Motor neuron (in vitro differentiated cells): ENCODE measurements at regions not wholly inside any gene's neighbourhood (a gene's known extent, or its start where the extent isn't known, plus 50 kb on each side); places are given as distances from the start of the nearest gene placed in this dataset.
A peak's percentile ranks its signal among the peaks of the same experiment; 100 is the strongest.
"Not testable (repeated sequence)": the region's sequence is repeated elsewhere in the genome, so short reads cannot be mapped to it uniquely, and the experiment has no call there.

ENCODE experiments used
- ATAC-seq, 8 experiments: fragments of 200-7000 bp; cut with Tn5 transposase; replicated peaks in 6 of 8; 2 replicates each; pipeline ENCODE4 v1.8.0; 2021; ENCODE audit warnings: mild to moderate bottlenecking in 8 of 8, moderate library complexity in 8 of 8
- H3K27ac ChIP-seq, 2 donors: fragments of 250-450 bp; sonication (Bioruptor Pico); 2 replicates each; pipeline ENCODE4 v1.9.0; 2021; ENCODE audit warnings: antibody characterized with exemption in 2 of 2, mild to moderate bottlenecking in 2 of 2, moderate library complexity in 1 of 2
- H3K4me1 ChIP-seq, 2 donors: fragments of 250-450 bp; sonication (Bioruptor Pico); replicated peaks in 1 of 2; 2 replicates each; pipeline ENCODE4 v1.6.1; 2021; ENCODE audit warnings: antibody characterized with exemption in 2 of 2, mild to moderate bottlenecking in 2 of 2, moderate library complexity in 1 of 2
- H3K4me3 ChIP-seq, 5 donors: fragments of 250-450 bp; sonication (Bioruptor Pico); 2 replicates each; pipeline ENCODE4 v1.9.0; 2021; ENCODE audit warnings: antibody characterized with exemption in 5 of 5, mild to moderate bottlenecking in 5 of 5, moderate library complexity in 4 of 5
- WGBS, 10 experiments: fragments of 450-650 bp; shearing (Covaris generic); methylation state at CpG; one replicate each; pipeline ENCODE4 v1.0.0; 2022; 5-methylcytosine and 5-hydroxymethylcytosine counted together
- in situ Hi-C, 9 experiments: fragments of 400-800 bp; cut with MboI; loops; one replicate each; pipeline ENCODE4 v1.15.0; 2021; ENCODE audit warnings: low sequenced_read_pairs in 9 of 9, low pct_unique_long_range_greater_than_20kb in 2 of 9; ENCODE audit not compliant: unreplicated experiment in 9 of 9

DNA sequence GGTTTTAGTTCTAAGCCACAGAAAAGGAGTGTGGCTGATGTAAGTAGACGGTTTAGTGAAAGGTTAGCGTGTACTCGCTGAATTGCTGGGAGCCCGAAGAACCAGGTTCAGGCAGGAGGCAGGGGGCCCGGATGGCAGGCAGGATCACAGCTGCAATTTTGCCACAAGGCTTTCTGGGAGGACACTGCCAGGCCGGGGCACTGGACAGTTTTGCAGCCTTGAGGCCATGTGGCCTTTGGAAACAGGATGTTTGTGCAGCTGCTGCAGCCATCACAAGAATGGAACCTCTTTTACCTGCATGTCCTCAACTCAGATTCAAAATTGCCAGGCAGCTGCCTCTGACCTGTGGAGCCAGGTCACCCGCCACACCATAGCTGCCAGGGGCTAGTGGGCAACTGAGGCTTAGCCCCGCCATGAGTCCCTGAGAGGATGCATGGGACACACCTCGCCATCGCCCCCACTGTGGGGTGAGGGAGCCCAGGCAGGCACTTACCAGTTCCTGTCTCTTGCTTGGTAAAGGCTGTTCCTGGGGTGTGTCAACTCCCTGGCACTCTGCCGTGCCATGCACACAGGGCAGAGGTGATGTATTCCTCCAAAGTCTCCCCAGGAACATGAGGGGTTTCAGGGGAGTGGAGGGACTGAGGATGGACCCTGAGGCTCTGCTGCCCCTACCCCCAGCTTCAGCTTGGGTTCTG is 188.6 kb downstream of the RPS24 start:
- in situ Hi-C loops: loop anchor here in 1 of 9 experiments (25.0 kb wide), 1 partner anchor 965 kb away; no protein-coding TSS in a partner anchor
- Histone ChIP-seq H3K4me3 (no peak overlapping the region), H3K27ac (no peak overlapping the region), H3K4me1 (peaks cover 22 to 23% of the 10 kb centered on the region in 2 donors)
- 84 to 100% (median 92%) methylated on average over 1 to 7 of the region's 11 CpGs; no CpG with 5 or more reads in 2 of the 10 experiments for WGBS, 10 experiments
- no peak for ATAC-seq

DNA sequence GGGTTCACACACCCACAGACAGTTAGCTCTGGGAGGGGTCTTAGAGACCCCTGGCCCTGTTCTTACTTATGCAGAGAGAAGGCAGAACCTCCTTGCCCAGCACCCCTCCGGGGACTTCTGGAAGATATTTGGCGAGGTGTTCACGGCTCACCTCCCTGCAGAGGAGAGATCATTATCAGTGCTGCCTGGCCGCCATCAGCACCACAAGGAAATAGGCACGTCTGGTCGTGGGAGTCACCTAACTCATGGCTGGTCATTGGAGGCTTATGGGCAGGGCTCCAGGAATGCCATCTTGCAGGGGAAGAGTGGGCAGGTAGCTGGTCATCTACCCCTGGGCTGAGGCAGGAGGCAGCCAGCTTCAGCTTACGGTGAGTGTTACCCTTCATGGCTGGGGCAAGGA is 189.4 kb downstream of the RPS24 start:
- in situ Hi-C loops: loop anchor here in 1 of 9 experiments (25.0 kb wide), 1 partner anchor 964 kb away; no protein-coding TSS in a partner anchor
- no peak overlapping the region for H3K27ac ChIP-seq
- WGBS, 10 experiments: 90% methylated on average over 3 of the region's 7 CpGs; no CpG with 5 or more reads in 9 of the 10 experiments
- H3K4me3 ChIP-seq: no peak overlapping the region
- H3K4me1 ChIP-seq: peaks cover 14% of the 10 kb centered on the region in 2 donors
- no peak for ATAC-seq

DNA sequence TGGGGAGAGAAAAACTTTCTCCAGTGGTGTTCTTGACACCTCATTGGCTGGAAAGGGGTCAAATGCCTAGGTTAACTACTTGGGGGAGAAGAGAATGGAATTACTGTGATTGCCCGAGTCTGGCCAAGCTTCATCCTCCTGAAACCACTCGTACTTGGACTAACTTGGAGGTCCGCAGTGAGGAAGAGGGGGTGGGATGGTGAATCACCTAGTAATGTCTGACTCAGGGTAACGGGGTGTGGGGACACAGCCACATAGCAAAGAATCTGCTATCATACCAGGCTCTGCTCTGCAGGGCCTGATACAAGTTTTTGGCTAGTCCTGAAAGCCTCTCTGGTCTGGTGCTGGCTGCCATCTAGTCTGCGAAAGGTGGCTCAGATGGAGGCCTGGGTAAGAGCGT is 190.9 kb downstream of the RPS24 start:
- in situ Hi-C loops: loop anchor here in 1 of 9 experiments (25.0 kb wide), 1 partner anchor 963 kb away; no protein-coding TSS in a partner anchor
- H3K27ac ChIP-seq: no peak overlapping the region
- ATAC-seq: no peak
- WGBS, 10 experiments: 14 to 100% (median 79%) methylated on average over 1 to 4 of the region's 6 CpGs; no CpG with 5 or more reads in 4 of the 10 experiments
- no peak overlapping the region for H3K4me3 ChIP-seq
- peaks cover 0 to 14% of the 10 kb centered on the region in 2 donors for H3K4me1 ChIP-seq

DNA sequence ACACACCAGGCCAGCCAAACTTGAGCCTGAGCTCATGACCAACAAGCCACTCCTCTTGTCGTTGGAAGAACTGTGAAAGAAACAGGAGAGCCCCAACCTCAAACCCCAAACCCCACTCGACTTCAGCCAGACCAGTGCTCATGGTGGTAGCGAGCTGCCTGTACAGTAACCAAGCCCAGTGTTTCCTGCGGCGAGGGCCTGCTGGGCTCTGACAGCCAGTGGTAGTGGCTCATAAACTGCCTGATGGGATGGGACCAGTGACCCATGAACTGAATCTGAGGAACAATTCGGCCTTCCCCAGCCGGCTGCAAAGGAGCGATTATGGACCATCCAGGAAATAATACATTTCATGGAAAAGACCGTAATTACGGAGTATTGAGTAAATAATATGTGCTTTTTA is 191.9 kb downstream of the RPS24 start:
- in situ Hi-C loops: no loop called here
- H3K27ac ChIP-seq: no peak overlapping the region
- ATAC-seq: no peak
- WGBS, 10 experiments: 40 to 100% (median 89%) methylated on average over 1 to 9 of the region's 10 CpGs
- no peak overlapping the region for H3K4me3 ChIP-seq
- H3K4me1 ChIP-seq: peaks cover 0 to 15% of the 10 kb centered on the region in 2 donors

DNA sequence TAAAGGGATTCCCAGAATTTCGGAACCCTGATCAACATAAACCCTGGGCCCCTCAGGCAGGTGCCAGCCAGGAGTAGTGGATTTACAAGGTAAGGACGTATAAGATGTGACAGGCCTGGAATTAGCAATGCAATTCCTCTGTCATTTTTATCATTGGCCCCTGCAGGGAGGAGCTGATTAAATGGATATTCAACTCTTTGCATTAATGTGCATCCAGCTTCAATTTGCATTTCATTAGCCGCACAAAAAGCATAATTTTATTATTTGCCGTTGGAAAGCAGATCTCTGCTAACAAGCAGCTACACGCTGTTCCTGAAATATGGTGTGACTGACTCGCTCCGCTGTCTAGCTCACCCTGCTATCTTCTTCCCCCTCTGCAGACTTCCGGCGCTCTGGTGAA is 195.8 kb downstream of the RPS24 start:
- H3K4me1 ChIP-seq: peaks cover 0 to 15% of the 10 kb centered on the region in 2 donors
- 0 to 79% (median 56%) methylated on average over 1 to 9 of the region's 9 CpGs; no CpG with 5 or more reads in 3 of the 10 experiments for WGBS, 10 experiments
- in situ Hi-C loops: no loop called here
- peak in 7 of 8 experiments; percentile 27 to 95 (median 87) for ATAC-seq
- H3K4me3 ChIP-seq: no peak overlapping the region
- peak overlapping the region in 1 of 2 donors; percentile 52 for H3K27ac ChIP-seq

DNA sequence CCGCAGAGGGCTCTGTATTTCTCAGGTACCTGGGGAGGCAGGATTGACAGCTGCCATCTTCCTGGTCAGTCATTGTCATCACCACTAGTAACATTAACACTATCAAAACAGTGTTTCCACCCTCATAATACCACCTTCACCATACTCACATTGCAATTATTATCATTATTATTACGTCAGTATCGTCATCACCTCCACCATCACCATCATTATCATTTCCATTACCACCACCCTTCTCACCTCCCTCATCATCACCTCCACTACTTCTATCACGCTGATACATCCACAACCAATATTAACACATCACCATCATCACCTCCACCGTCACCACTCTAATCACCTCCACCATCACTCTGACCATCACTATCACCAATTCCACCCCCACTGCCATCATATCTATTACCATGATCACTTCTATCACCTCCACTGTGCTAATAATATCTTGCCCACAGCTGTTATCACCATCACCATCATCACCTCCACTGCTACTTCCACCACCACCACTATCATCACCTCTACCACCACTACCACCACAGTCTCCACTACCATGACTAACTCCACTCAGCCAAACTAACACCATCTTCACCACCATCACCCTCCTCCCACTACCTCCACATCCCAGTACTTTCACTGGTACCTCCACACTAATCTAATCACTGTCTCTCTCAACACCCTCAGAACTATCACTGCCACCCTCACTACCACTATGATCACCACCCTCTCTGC is 196.4 kb downstream of the RPS24 start:
- in situ Hi-C loops: no loop called here
- Histone ChIP-seq H3K4me3 (no peak overlapping the region), H3K4me1 (peaks cover 0 to 15% of the 10 kb centered on the region in 2 donors), H3K27ac (peak overlapping the region in 1 of 2 donors; percentile 52)
- ATAC-seq: no peak
- WGBS, 10 experiments: 87 to 100% (median 93%) methylated on average over 2 to 5 of the region's 5 CpGs; no CpG with 5 or more reads in 1 of the 10 experiments

DNA sequence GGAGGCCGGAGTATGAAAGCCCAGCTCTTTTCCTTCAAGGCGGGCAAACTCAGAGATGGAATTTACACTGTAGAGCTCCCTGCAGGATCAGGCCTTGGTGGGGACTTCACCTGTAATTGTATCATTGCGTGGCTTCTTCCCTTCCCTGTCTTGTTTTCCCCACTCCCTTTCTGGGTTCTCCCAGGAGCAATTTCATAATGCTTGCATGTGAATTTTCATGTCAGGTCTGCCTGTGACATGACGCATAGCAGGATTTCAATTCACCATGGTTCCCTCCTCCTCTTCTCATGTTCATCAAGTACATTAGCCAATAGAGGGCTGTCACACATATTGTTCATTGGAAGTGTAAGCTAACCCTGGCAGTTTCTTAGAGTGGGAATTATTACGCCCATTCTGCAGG is 197.7 kb downstream of the RPS24 start:
- H3K27ac ChIP-seq: no peak overlapping the region
- no peak for ATAC-seq
- WGBS, 10 experiments: 73 to 100% (median 92%) methylated on average over 1 to 5 of the region's 5 CpGs; no CpG with 5 or more reads in 1 of the 10 experiments
- no peak overlapping the region for H3K4me3 ChIP-seq
- in situ Hi-C loops: no loop called here
- H3K4me1 ChIP-seq: peaks cover 0 to 15% of the 10 kb centered on the region in 2 donors

DNA sequence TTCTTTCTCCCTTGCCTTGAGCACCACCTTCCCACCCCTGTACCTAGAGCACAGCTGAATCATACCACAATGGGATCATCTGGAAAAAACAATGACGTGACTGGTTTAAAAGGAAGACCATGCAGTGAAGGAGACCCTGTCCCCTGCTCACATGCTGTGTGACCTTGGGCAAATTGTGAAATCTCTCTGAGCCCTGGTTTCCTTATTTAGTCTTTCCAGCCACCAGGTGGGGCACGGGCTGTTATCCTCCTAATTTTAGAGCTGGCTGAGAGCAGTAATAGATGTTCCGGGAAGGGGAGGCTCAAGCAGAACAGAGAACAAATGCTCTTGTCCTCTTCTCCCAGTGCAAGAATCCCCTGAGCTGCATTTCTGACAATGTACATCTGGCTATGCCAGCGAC is 198.3 kb downstream of the RPS24 start:
- WGBS, 10 experiments: 17 to 80% (median 62%) methylated on average over 1 to 3 of the region's 4 CpGs; no CpG with 5 or more reads in 2 of the 10 experiments
- H3K4me1 ChIP-seq: peaks cover 3 to 15% of the 10 kb centered on the region in 2 donors
- H3K27ac ChIP-seq: no peak overlapping the region
- H3K4me3 ChIP-seq: no peak overlapping the region
- in situ Hi-C loops: no loop called here
- ATAC-seq: peak in 2 of 8 experiments; percentile 50 to 66

DNA sequence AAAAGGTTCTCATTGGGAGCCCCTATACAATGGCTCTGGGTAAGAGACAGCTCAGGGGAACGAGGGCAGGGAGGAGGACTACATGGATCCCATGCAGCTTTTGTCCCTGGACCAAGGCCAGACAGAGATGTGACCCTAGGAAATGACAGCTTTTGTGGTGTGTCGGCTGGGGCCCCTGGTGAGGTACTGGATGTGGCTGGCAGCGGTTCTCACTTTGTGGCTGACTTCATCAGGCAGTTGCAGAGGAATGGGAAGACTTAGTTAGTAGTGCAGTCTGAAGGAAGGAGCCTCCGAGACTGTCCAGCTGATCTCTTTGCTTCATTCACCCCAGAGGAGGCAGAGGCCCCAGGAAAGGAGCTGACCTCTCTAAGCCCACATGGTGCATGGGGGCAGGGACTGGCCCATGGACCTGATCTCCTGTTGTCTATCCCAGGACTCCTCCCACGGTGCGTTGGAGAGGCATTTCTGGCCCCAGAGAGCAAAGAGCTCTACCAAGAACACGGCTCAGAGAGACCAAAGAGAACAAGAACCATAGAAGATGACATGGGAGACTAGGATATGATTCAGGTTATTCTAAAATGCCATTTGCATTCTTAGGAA is 202.9 kb downstream of the RPS24 start:
- in situ Hi-C loops: no loop called here
- ATAC-seq: peak in 1 of 8 experiments; percentile 46

DNA sequence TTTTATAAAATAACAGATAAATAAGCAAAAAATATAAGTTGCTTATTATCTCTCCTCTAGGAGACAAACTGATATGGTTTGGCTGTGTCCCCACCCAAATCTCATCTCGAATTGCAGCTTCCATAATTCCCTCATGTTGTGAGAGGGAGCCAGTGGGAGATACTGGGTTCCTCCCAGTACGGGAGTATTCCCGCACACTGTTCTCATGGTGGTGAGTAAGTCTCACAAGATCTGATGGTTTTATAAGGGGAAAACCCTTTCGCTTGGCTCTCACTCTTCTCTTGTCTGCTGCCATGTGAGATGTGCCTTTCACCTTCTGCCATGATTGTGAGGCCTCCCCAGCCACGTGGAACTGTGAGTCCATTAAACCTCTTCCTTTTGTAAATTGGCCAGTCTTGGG is 204.3 kb downstream of the RPS24 start:
- ATAC-seq, in situ Hi-C loops, H3K4me3 ChIP-seq, H3K4me1 ChIP-seq, H3K27ac ChIP-seq: not testable (repeated sequence)
- 10 to 74% (median 58%) methylated on average over 1 to 4 of the region's 5 CpGs; no CpG with 5 or more reads in 5 of the 10 experiments for WGBS, 10 experiments

More for the DNA sequence above, 202.9 kb downstream of the RPS24 start:
- H3K27ac ChIP-seq: no peak overlapping the region
- H3K4me1 ChIP-seq: peaks cover 0 to 3% of the 10 kb centered on the region in 2 donors
- H3K4me3 ChIP-seq: no peak overlapping the region
- 63 to 100% (median 83%) methylated on average over 1 to 6 of the region's 7 CpGs; no CpG with 5 or more reads in 3 of the 10 experiments for whole genome bisulfite sequencing, 10 experiments

DNA sequence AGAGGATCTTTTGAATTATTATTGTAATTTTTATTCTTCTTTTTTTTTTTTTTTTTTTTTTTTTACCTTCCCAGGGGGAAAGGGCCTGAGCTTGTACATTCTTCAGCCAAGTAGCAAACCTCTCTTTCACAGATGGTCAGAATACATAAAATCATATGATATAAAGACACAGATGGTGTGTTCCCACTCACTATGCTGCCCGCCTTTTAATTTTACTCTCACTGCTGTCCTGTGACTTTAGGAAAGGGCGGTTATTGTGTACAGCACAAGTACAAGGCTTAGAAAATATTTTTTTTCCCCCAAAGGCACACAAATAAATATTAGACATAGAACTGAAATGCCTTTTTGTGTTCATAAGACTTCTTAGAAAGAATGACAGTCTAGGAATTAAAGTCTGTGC is 213.6 kb downstream of the RPS24 start:
- ATAC-seq: no peak
- in situ Hi-C loops: no loop called here
- WGBS, 10 experiments: 92 to 100% (median 97%) methylated on average over 1 to 2 of the region's 2 CpGs; no CpG with 5 or more reads in 2 of the 10 experiments

DNA sequence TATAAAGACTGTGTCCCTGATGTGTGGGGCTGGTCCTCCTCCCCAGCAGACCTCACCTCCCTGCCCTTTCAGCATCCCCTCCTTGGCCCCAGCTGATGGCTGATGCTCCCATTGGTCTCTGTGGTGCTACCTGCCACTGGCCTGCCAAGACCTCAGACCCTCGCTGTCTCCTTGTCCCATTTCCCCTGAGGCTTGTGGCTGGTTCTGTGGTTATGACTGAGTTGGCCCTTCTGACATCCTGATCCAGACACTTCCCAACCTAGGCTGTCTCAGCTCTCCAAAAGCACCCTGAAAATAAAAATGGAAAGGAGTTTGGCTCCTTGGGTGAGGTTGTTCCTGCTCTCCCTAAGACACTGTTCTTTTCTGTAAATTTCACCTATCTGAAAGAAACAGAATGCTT is 214.2 kb downstream of the RPS24 start:
- ATAC-seq: no peak
- H3K4me3 ChIP-seq: no peak overlapping the region
- 86 to 100% (median 100%) methylated on average over 1 of the region's 1 CpG; no CpG with 5 or more reads in 7 of the 10 experiments for WGBS, 10 experiments
- peak overlapping the region in 1 of 2 donors; percentile 63 for H3K27ac ChIP-seq
- H3K4me1 ChIP-seq: peaks cover 16 to 28% of the 10 kb centered on the region in 2 donors
- in situ Hi-C loops: no loop called here

More for the DNA sequence above, 213.6 kb downstream of the RPS24 start:
- Histone ChIP-seq H3K27ac (no peak overlapping the region), H3K4me3 (no peak overlapping the region), H3K4me1 (peaks cover 16 to 28% of the 10 kb centered on the region in 2 donors)
